Osteocyte (in vitro differentiated cells): ENCODE measurements at regions not wholly inside any gene's neighbourhood (a gene's known extent, or its start where the extent isn't known, plus 50 kb on each side); places are given as distances from the start of the nearest gene placed in this dataset.

Source experiments
- DNase-seq: peaks from one replicate; pipeline ENCODE4 v3.0.0; 2021; ENCODE audit warnings: mixed read lengths; ENCODE audit not compliant: unreplicated experiment; ENCODE audit errors: extremely low spot score
- H3K27ac Mint-ChIP-seq: one replicate; pipeline ENCODE4 v1.8.0; 2021; ENCODE audit warnings: mild to moderate bottlenecking, mixed read lengths; ENCODE audit not compliant: unreplicated experiment
- H3K27me3 Mint-ChIP-seq: one replicate; pipeline ENCODE4 v1.8.0; 2021; ENCODE audit warnings: mixed read lengths; ENCODE audit not compliant: unreplicated experiment
- H3K36me3 Mint-ChIP-seq: one replicate; pipeline ENCODE4 v1.8.0; 2021; ENCODE audit warnings: mixed read lengths; ENCODE audit not compliant: unreplicated experiment
- H3K4me1 Mint-ChIP-seq: one replicate; pipeline ENCODE4 v1.8.0; 2021; ENCODE audit warnings: mixed read lengths; ENCODE audit not compliant: unreplicated experiment
- H3K4me3 Mint-ChIP-seq: one replicate; pipeline ENCODE4 v1.8.0; 2021; ENCODE audit warnings: mild to moderate bottlenecking, moderate library complexity, mixed read lengths; ENCODE audit not compliant: unreplicated experiment
- H3K9me3 Mint-ChIP-seq: one replicate; pipeline ENCODE4 v1.8.0; 2021; ENCODE audit warnings: mixed read lengths; ENCODE audit not compliant: unreplicated experiment
- CTCF ChIP-seq: fragments of 200-600 bp; sonication (generic); IDR thresholded peaks from 2 replicates; pipeline ENCODE4 v1.5.0; 2021; ENCODE audit warnings: antibody characterized with exemption, mild to moderate bottlenecking, moderate library complexity

GRCh38 chr13:39245688-39246087 is 207.4 kb downstream of the NHLRC3 start:
- Mint-ChIP-seq H3K4me1 (no peaks in the 10 kb centered on the region), H3K27ac (no peak overlapping the region), H3K27me3 (peaks cover 12% of the 10 kb centered on the region), H3K4me3 (no peak overlapping the region), H3K9me3 (no peaks in the 10 kb centered on the region), H3K36me3 (no peaks in the 10 kb centered on the region)
- DNase-seq = no peak
- TF ChIP-seq CTCF = no peak

- peaks cover 5% of the 10 kb centered on the region for H3K27me3 Mint-ChIP-seq
- no peak for TF ChIP-seq CTCF
- H3K36me3 Mint-ChIP-seq = no peaks in the 10 kb centered on the region
- H3K4me3 Mint-ChIP-seq = no peak overlapping the region
- H3K9me3 Mint-ChIP-seq = no peaks in the 10 kb centered on the region
- no peak overlapping the region for H3K27ac Mint-ChIP-seq
- peaks cover 13% of the 10 kb centered on the region for H3K4me1 Mint-ChIP-seq
- no peak for DNase-seq
Measured at GRCh38 chr13:39249982-39250381, 211.7 kb downstream of the NHLRC3 start.

- no peaks in the 10 kb centered on the region for H3K36me3 Mint-ChIP-seq
- H3K27me3 Mint-ChIP-seq = peaks cover 5% of the 10 kb centered on the region
- no peak overlapping the region for H3K4me3 Mint-ChIP-seq
- H3K4me1 Mint-ChIP-seq = peaks cover 13% of the 10 kb centered on the region
- DNase-seq = no peak
- no peak overlapping the region for H3K27ac Mint-ChIP-seq
- no peaks in the 10 kb centered on the region for H3K9me3 Mint-ChIP-seq
- no peak for TF ChIP-seq CTCF
Measured at GRCh38 chr13:39250440-39250839, 212.2 kb downstream of the NHLRC3 start.

- no peaks in the 10 kb centered on the region for H3K27me3 Mint-ChIP-seq
- no peak for TF ChIP-seq CTCF
- no peak overlapping the region for H3K27ac Mint-ChIP-seq
- H3K36me3 Mint-ChIP-seq = no peaks in the 10 kb centered on the region
- no peak for DNase-seq
- H3K4me3 Mint-ChIP-seq = no peak overlapping the region
- H3K4me1 Mint-ChIP-seq = peaks cover 13% of the 10 kb centered on the region
- H3K9me3 Mint-ChIP-seq = no peaks in the 10 kb centered on the region
Measured at GRCh38 chr13:39251340-39251739, 213.1 kb downstream of the NHLRC3 start.

- H3K27me3 Mint-ChIP-seq = no peaks in the 10 kb centered on the region
- no peaks in the 10 kb centered on the region for H3K36me3 Mint-ChIP-seq
- no peak overlapping the region for H3K27ac Mint-ChIP-seq
- TF ChIP-seq CTCF = no peak
- no peaks in the 10 kb centered on the region for H3K9me3 Mint-ChIP-seq
- DNase-seq = no peak
- H3K4me3 Mint-ChIP-seq = no peak overlapping the region
- peaks cover 13% of the 10 kb centered on the region for H3K4me1 Mint-ChIP-seq
Measured at GRCh38 chr13:39253774-39254173, 215.5 kb downstream of the NHLRC3 start.
